Caco-2 (cell line): ENCODE measurements at regions not wholly inside any gene's neighbourhood (a gene's known extent, or its start where the extent isn't known, plus 50 kb on each side); places are given as distances from the start of the nearest gene placed in this dataset.

ENCODE experiments used
- BruUV-seq: library from RNA; stranded (reverse); fragments of 400-500 nt; replicated peaks from 2 replicates; lab custom pipeline; 2021; lab: Mats Ljungman, UMichigan
- CTCF ChIA-PET: fragments of 300-600 bp; sonication (Branson Sonifier 250); formaldehyde crosslinking; loops from one replicate; lab custom pipeline; 2022; ENCODE audit warnings: antibody characterized with exemption; lab: Charles Lee
- POLR2A ChIA-PET: fragments of 300-600 bp; sonication (Branson Sonifier 250); formaldehyde crosslinking; loops from one replicate; lab custom pipeline; 2022; ENCODE audit warnings: antibody characterized with exemption; lab: Charles Lee
- DNase-seq, 2 experiments: peaks; one replicate each; pipeline versions ENCODE4 v3.0.0 to v3.0.0-alpha.2; 2020 to 2022
- H3K27me3 ChIP-seq: replicated peaks from 2 replicates; pipeline ENCODE4 v1.6.0; 2011; ENCODE audit warnings: low read length; ENCODE audit not compliant: control insufficient read depth, insufficient read depth
- H3K36me3 ChIP-seq: 2 replicates; pipeline ENCODE4 v1.5.1; 2011; ENCODE audit warnings: low read length; ENCODE audit not compliant: control insufficient read depth, insufficient read depth
- H3K4me1 ChIP-seq: fragments of 250-450 bp; sonication (Bioruptor Pico); 2 replicates; pipeline ENCODE4 v1.5.1; 2020; ENCODE audit warnings: mild to moderate bottlenecking
- H3K4me3 ChIP-seq: 2 replicates; pipeline ENCODE4 v1.5.1; 2011; ENCODE audit warnings: low read depth, mild to moderate bottlenecking, control low read depth, low read length
- H3K9me3 ChIP-seq: fragments of 250-450 bp; sonication (Bioruptor Pico); 2 replicates; pipeline ENCODE4 v1.5.1; 2020; ENCODE audit warnings: mild to moderate bottlenecking, moderate library complexity
- H3K27ac Mint-ChIP-seq: one replicate; pipeline ENCODE4 v1.8.0; 2022; ENCODE audit warnings: mixed read lengths; ENCODE audit not compliant: unreplicated experiment
- H3K27me3 Mint-ChIP-seq: one replicate; pipeline ENCODE4 v1.8.0; 2022; ENCODE audit warnings: mixed read lengths; ENCODE audit not compliant: insufficient read depth, unreplicated experiment
- H3K36me3 Mint-ChIP-seq: one replicate; pipeline ENCODE4 v1.8.0; 2022; ENCODE audit warnings: mild to moderate bottlenecking, mixed read lengths; ENCODE audit not compliant: insufficient read depth, unreplicated experiment
- H3K4me1 Mint-ChIP-seq: one replicate; pipeline ENCODE4 v1.8.0; 2022; ENCODE audit warnings: low read depth, mixed read lengths; ENCODE audit not compliant: unreplicated experiment
- H3K4me3 Mint-ChIP-seq: one replicate; pipeline ENCODE4 v1.8.0; 2022; ENCODE audit warnings: mild to moderate bottlenecking, moderate library complexity, mixed read lengths; ENCODE audit not compliant: unreplicated experiment
- H3K9me3 Mint-ChIP-seq: one replicate; pipeline ENCODE4 v1.8.0; 2022; ENCODE audit warnings: mixed read lengths; ENCODE audit not compliant: unreplicated experiment
- CTCF ChIP-seq, 2 experiments: fragments of 200-600 bp in 1 of 2; IDR thresholded peaks; 1 replicate in 1 of 2; 2 replicates in 1 of 2; pipeline versions ENCODE4 v1.5.1 to v1.8.0; 2011 to 2022; ENCODE audit warnings: antibody characterized with exemption in 1 of 2, control low read depth in 1 of 2, inconsistent platforms in 1 of 2, low read depth in 1 of 2, low read length in 1 of 2, mild to moderate bottlenecking in 1 of 2, moderate library complexity in 1 of 2; ENCODE audit not compliant: insufficient read depth in 1 of 2, severe bottlenecking in 1 of 2, unreplicated experiment in 1 of 2
- intact Hi-C: fragments of 100-400 bp; cut with micrococcal nuclease; formaldehyde crosslinking; loops from one replicate; pipeline ENCODE4 v1.10.0; 2022; ENCODE audit not compliant: unreplicated experiment

GRCh38 chr20:50343490-50344179 is 153.0 kb downstream of the CEBPB start:
- no peaks in the 10 kb centered on the region for H3K36me3 Mint-ChIP-seq
- ChIA-PET POLR2A (no interaction called here), CTCF (no interaction called here)
- Histone ChIP-seq H3K27me3 (no peaks in the 10 kb centered on the region), H3K4me3 (no peak overlapping the region), H3K9me3 (no peaks in the 10 kb centered on the region), H3K4me1 (peaks cover 2% of the 10 kb centered on the region), H3K36me3 (no peaks in the 10 kb centered on the region)
- BruUV-seq: no TSS peak
- H3K9me3 Mint-ChIP-seq: no peaks in the 10 kb centered on the region
- H3K4me1 Mint-ChIP-seq: no peaks in the 10 kb centered on the region
- H3K4me3 Mint-ChIP-seq: no peak overlapping the region
- H3K27me3 Mint-ChIP-seq: no peaks in the 10 kb centered on the region
- TF ChIP-seq CTCF (IDR thresholded peaks at IDR 0.05; ENCODE audit: insufficient read depth in 1 of 2, low read depth in 1 of 2, low read length in 1 of 2, severe bottlenecking in 1 of 2, unreplicated experiment in 1 of 2): no peak
- intact Hi-C loops: loop anchor here (2.0 kb wide), 1 partner anchor 157 kb away; no protein-coding TSS in a partner anchor
- no peak overlapping the region for H3K27ac Mint-ChIP-seq
- DNase-seq: peak in 1 of 2 experiments; percentile 49

- Histone ChIP-seq H3K4me3 (no peak overlapping the region), H3K4me1 (no peaks in the 10 kb centered on the region), H3K36me3 (no peaks in the 10 kb centered on the region), H3K9me3 (no peaks in the 10 kb centered on the region), H3K27me3 (no peaks in the 10 kb centered on the region)
- peak; percentile 28 to 44 for TF ChIP-seq CTCF (IDR thresholded peaks at IDR 0.05; ENCODE audit: insufficient read depth in 1 of 2, low read depth in 1 of 2, low read length in 1 of 2, severe bottlenecking in 1 of 2, unreplicated experiment in 1 of 2)
- no peaks in the 10 kb centered on the region for H3K9me3 Mint-ChIP-seq
- H3K27ac Mint-ChIP-seq: no peak overlapping the region
- no TSS peak for BruUV-seq
- intact Hi-C loops: loop anchor here (2.0 kb wide), 1 partner anchor 158 kb away; no protein-coding TSS in a partner anchor
- H3K36me3 Mint-ChIP-seq: no peaks in the 10 kb centered on the region
- no peaks in the 10 kb centered on the region for H3K4me1 Mint-ChIP-seq
- CTCF ChIA-PET: no interaction called here
- H3K27me3 Mint-ChIP-seq: no peaks in the 10 kb centered on the region
- POLR2A ChIA-PET: no interaction called here
- no peak overlapping the region for H3K4me3 Mint-ChIP-seq
- DNase-seq: peak; percentile 54 to 69
These were observed 153.8 kb downstream of the CEBPB start for GRCh38 chr20:50344232-50345071.

- BruUV-seq: no TSS peak
- no peaks in the 10 kb centered on the region for H3K9me3 ChIP-seq
- no peaks in the 10 kb centered on the region for H3K36me3 Mint-ChIP-seq
- no peaks in the 10 kb centered on the region for H3K27me3 ChIP-seq
- peak in 1 of 2 experiments; percentile 46 for DNase-seq
- no peaks in the 10 kb centered on the region for H3K36me3 ChIP-seq
- no peaks in the 10 kb centered on the region for H3K4me1 Mint-ChIP-seq
- no peak overlapping the region for H3K27ac Mint-ChIP-seq
- no peak overlapping the region for H3K4me3 ChIP-seq
- no peaks in the 10 kb centered on the region for H3K9me3 Mint-ChIP-seq
- ChIA-PET POLR2A (interaction anchor here (0.5 kb wide), 1 partner anchor 159 kb away, joined by 4 read pairs; no protein-coding TSS in a partner anchor), CTCF (no interaction called here)
- H3K4me1 ChIP-seq: no peaks in the 10 kb centered on the region
- intact Hi-C loops: loop anchor here (2.0 kb wide), 1 partner anchor 159 kb away; no protein-coding TSS in a partner anchor
- no peak for TF ChIP-seq CTCF (IDR thresholded peaks at IDR 0.05; ENCODE audit: insufficient read depth in 1 of 2, low read depth in 1 of 2, low read length in 1 of 2, severe bottlenecking in 1 of 2, unreplicated experiment in 1 of 2)
- H3K4me3 Mint-ChIP-seq: no peak overlapping the region
- no peaks in the 10 kb centered on the region for H3K27me3 Mint-ChIP-seq
These were observed 155.2 kb downstream of the CEBPB start for GRCh38 chr20:50345712-50346373.
